ENCODE measurements at regions not wholly inside any gene's neighbourhood (a gene's known extent, or its start where the extent isn't known, plus 50 kb on each side); places are given as distances from the start of the nearest gene placed in this dataset.

DNA sequence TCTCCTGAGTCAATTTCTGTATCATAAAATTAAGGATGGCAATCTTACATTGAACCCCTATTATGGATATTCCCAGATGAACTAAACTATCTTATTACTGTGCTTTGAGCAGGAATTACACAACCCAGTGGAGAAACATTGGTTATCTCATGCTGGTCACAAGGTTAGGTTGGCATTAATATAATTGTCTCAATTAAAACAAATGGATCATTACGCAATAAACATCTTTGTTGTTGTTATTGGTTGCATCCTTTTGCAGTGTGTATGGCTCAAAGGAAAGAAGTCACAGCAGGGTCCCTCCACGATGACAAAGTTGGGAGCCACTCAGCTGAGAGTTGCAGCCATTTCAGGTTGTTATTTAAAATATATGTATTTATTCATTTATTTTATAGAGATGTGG lies 297.0 kb upstream of the KLF4 start (continued):
- TF ChIP-seq, protein P1, sequence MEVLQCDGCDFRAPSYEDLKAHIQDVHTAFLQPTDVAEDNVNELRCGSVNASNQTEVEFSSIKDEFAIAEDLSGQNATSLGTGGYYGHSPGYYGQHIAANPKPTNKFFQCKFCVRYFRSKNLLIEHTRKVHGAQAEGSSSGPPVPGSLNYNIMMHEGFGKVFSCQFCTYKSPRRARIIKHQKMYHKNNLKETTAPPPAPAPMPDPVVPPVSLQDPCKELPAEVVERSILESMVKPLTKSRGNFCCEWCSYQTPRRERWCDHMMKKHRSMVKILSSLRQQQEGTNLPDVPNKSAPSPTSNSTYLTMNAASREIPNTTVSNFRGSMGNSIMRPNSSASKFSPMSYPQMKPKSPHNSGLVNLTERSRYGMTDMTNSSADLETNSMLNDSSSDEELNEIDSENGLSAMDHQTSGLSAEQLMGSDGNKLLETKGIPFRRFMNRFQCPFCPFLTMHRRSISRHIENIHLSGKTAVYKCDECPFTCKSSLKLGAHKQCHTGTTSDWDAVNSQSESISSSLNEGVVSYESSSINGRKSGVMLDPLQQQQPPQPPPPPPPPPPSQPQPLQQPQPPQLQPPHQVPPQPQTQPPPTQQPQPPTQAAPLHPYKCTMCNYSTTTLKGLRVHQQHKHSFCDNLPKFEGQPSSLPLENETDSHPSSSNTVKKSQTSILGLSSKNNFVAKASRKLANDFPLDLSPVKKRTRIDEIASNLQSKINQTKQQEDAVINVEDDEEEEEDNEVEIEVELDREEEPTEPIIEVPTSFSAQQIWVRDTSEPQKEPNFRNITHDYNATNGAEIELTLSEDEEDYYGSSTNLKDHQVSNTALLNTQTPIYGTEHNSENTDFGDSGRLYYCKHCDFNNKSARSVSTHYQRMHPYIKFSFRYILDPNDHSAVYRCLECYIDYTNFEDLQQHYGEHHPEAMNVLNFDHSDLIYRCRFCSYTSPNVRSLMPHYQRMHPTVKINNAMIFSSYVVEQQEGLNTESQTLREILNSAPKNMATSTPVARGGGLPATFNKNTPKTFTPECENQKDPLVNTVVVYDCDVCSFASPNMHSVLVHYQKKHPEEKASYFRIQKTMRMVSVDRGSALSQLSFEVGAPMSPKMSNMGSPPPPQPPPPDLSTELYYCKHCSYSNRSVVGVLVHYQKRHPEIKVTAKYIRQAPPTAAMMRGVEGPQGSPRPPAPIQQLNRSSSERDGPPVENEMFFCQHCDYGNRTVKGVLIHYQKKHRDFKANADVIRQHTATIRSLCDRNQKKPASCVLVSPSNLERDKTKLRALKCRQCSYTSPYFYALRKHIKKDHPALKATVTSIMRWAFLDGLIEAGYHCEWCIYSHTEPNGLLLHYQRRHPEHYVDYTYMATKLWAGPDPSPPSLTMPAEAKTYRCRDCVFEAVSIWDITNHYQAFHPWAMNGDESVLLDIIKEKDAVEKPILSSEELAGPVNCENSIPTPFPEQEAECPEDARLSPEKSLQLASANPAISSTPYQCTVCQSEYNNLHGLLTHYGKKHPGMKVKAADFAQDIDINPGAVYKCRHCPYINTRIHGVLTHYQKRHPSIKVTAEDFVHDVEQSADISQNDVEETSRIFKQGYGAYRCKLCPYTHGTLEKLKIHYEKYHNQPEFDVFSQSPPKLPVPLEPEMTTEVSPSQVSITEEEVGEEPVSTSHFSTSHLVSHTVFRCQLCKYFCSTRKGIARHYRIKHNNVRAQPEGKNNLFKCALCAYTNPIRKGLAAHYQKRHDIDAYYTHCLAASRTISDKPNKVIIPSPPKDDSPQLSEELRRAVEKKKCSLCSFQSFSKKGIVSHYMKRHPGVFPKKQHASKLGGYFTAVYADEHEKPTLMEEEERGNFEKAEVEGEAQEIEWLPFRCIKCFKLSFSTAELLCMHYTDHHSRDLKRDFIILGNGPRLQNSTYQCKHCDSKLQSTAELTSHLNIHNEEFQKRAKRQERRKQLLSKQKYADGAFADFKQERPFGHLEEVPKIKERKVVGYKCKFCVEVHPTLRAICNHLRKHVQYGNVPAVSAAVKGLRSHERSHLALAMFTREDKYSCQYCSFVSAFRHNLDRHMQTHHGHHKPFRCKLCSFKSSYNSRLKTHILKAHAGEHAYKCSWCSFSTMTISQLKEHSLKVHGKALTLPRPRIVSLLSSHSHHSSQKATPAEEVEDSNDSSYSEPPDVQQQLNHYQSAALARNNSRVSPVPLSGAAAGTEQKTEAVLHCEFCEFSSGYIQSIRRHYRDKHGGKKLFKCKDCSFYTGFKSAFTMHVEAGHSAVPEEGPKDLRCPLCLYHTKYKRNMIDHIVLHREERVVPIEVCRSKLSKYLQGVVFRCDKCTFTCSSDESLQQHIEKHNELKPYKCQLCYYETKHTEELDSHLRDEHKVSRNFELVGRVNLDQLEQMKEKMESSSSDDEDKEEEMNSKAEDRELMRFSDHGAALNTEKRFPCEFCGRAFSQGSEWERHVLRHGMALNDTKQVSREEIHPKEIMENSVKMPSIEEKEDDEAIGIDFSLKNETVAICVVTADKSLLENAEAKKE (CRISPR knock-in tag; IDR thresholded peaks at IDR 0.05), result no peak
- TF ChIP-seq ZNF331 (CRISPR knock-in tag; IDR thresholded peaks at IDR 0.05; ENCODE audit: low read depth), result no peak
- TF ChIP-seq STAT1 (IDR thresholded peaks at IDR 0.05; ENCODE audit: unreplicated experiment), result no peak
- TF ChIP-seq EZH2phosphoT487 (IDR thresholded peaks at IDR 0.05; ENCODE audit: unreplicated experiment), result no peak
- TF ChIP-seq ZNF114 (CRISPR knock-in tag; IDR thresholded peaks at IDR 0.05), result no peak
- TF ChIP-seq, protein P2, sequence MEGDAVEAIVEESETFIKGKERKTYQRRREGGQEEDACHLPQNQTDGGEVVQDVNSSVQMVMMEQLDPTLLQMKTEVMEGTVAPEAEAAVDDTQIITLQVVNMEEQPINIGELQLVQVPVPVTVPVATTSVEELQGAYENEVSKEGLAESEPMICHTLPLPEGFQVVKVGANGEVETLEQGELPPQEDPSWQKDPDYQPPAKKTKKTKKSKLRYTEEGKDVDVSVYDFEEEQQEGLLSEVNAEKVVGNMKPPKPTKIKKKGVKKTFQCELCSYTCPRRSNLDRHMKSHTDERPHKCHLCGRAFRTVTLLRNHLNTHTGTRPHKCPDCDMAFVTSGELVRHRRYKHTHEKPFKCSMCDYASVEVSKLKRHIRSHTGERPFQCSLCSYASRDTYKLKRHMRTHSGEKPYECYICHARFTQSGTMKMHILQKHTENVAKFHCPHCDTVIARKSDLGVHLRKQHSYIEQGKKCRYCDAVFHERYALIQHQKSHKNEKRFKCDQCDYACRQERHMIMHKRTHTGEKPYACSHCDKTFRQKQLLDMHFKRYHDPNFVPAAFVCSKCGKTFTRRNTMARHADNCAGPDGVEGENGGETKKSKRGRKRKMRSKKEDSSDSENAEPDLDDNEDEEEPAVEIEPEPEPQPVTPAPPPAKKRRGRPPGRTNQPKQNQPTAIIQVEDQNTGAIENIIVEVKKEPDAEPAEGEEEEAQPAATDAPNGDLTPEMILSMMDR (conservative IDR thresholded peaks at IDR 0.05; ENCODE audit: low read depth in 2 of 2), result no peak
- TF ChIP-seq POLR2AphosphoS5 (IDR thresholded peaks at IDR 0.05; ENCODE audit: low read depth), result no peak
- TF ChIP-seq, protein P3, sequence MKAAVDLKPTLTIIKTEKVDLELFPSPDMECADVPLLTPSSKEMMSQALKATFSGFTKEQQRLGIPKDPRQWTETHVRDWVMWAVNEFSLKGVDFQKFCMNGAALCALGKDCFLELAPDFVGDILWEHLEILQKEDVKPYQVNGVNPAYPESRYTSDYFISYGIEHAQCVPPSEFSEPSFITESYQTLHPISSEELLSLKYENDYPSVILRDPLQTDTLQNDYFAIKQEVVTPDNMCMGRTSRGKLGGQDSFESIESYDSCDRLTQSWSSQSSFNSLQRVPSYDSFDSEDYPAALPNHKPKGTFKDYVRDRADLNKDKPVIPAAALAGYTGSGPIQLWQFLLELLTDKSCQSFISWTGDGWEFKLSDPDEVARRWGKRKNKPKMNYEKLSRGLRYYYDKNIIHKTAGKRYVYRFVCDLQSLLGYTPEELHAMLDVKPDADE (IDR thresholded peaks at IDR 0.05), result no peak

All from GM23338 (cell line).